ENCODE measurements at regions not wholly inside any gene's neighbourhood (a gene's known extent, or its start where the extent isn't known, plus 50 kb on each side); places are given as distances from the start of the nearest gene placed in this dataset.

DNA sequence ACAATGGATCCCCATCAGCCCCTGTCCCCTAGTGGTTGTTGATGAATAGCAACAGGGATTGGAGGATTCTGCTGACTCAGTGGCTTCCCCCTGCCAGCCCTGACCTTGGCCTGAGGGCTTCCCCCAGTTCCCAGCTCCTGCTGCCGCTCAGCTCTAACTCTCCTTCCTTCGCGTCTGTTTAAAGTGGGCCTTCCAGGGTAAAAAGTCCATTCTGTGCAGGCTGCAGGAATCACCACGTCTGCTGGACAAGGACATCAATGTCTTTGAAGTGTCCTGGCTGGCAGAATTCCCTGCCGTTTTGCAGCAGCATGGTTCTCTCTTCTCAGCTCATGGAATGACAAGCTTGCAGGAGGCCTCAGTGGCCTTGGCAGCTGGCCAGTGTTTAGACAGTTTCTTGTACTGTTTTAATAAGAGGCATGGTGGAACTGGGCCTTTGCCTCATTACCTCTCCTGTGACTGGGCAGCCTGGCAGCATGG is 152.5 kb upstream of the STX18 start:
- TF ChIP-seq NFYB (IDR thresholded peaks at IDR 0.05; ENCODE audit: insufficient read depth, low read depth, low read length) (no peak), POLR2A (IDR thresholded peaks at IDR 0.05; ENCODE audit: low read depth, low read length) (no peak), EZH2 (IDR thresholded peaks at IDR 0.05; ENCODE audit: borderline replicate concordance, control insufficient read depth, low read depth, low read length) (no peak), FOXM1 (IDR thresholded peaks at IDR 0.05; ENCODE audit: low read depth, low read length) (no peak), MTA2 (IDR thresholded peaks at IDR 0.05; ENCODE audit: low read depth) (no peak)

Data from GM12878 (cell line).